K562 (cell line): ENCODE measurements at regions not wholly inside any gene's neighbourhood (a gene's known extent, or its start where the extent isn't known, plus 50 kb on each side); places are given as distances from the start of the nearest gene placed in this dataset.
A peak's percentile ranks its signal among the peaks of the same experiment; 100 is the strongest.

Experiments used
- ARNT ChIP-seq, 2 experiments: fragments of 450-650 bp; IDR thresholded peaks; 2 replicates each; pipeline ENCODE4 v1.6.1; 2016; ENCODE audit warnings: mild to moderate bottlenecking in 1 of 2
- CAMTA2 ChIP-seq: fragments of 250-450 bp; sonication (Bioruptor Pico); conservative IDR thresholded peaks from 2 replicates; pipeline ENCODE4 v1.5.1; 2022
- DPF2 ChIP-seq: fragments of 450-650 bp; IDR thresholded peaks from 2 replicates; pipeline ENCODE4 v1.6.1; 2016
- EGR1 ChIP-seq: fragments of 450-650 bp; conservative IDR thresholded peaks from 2 replicates; pipeline ENCODE4 v1.6.1; 2017; ENCODE audit warnings: mild to moderate bottlenecking
- MAFG ChIP-seq: fragments of 450-650 bp; conservative IDR thresholded peaks from 2 replicates; pipeline ENCODE4 v1.6.1; 2016; ENCODE audit warnings: missing genetic modification characterization, missing compliant biosample characterization
- MTA1 ChIP-seq: fragments of 450-650 bp; IDR thresholded peaks from 2 replicates; pipeline ENCODE4 v1.6.1; 2017; ENCODE audit warnings: borderline replicate concordance
- RAD51 ChIP-seq: fragments of 450-650 bp; IDR thresholded peaks from 2 replicates; pipeline ENCODE4 v1.7.1; 2016; ENCODE audit warnings: low read depth, mild to moderate bottlenecking, borderline replicate concordance
- THRAP3 ChIP-seq: fragments of 450-650 bp; IDR thresholded peaks from 2 replicates; pipeline ENCODE4 v1.6.1; 2016; ENCODE audit warnings: mild to moderate bottlenecking, inconsistent platforms, borderline replicate concordance
- THRB ChIP-seq: fragments of 450-650 bp; formaldehyde crosslinking; conservative IDR thresholded peaks from 2 replicates; pipeline ENCODE4 v1.4.0; 2022; ENCODE audit warnings: mild to moderate bottlenecking, missing genetic modification characterization
- ZNF780A ChIP-seq: fragments of 250-450 bp; sonication (Bioruptor Pico); IDR thresholded peaks from 2 replicates; pipeline ENCODE4 v1.5.0; 2021; ENCODE audit warnings: mild to moderate bottlenecking
- TF ChIP-seq, protein P1 (sequence below): fragments of 450-650 bp; IDR thresholded peaks from 2 replicates; pipeline ENCODE4 v1.6.1; 2016; ENCODE audit warnings: borderline replicate concordance
- TF ChIP-seq, protein P2 (sequence below): sonication (generic); formaldehyde crosslinking; IDR thresholded peaks from 2 replicates; pipeline ENCODE4 v1.8.1; 2023; ENCODE audit warnings: mild to moderate bottlenecking, missing genetic modification reagents
- TF ChIP-seq, protein P3 (sequence below): fragments of 250-450 bp; sonication (Bioruptor Pico); IDR thresholded peaks from 2 replicates; pipeline ENCODE4 v1.8.0; 2022; ENCODE audit warnings: inconsistent platforms, mild to moderate bottlenecking, moderate library complexity, borderline replicate concordance
- TF ChIP-seq, protein P4 (sequence below): sonication (generic); formaldehyde crosslinking; IDR thresholded peaks from 2 replicates; pipeline ENCODE4 v1.8.1; 2023; ENCODE audit warnings: missing genetic modification reagents, mild to moderate bottlenecking, borderline replicate concordance
- TF ChIP-seq, protein P5 (sequence below): fragments of 200-800 bp; sonication (Bioruptor generic); IDR thresholded peaks from 2 replicates; pipeline ENCODE4 v1.6.1; 2017; ENCODE audit warnings: missing genetic modification characterization, missing compliant biosample characterization

DNA sequence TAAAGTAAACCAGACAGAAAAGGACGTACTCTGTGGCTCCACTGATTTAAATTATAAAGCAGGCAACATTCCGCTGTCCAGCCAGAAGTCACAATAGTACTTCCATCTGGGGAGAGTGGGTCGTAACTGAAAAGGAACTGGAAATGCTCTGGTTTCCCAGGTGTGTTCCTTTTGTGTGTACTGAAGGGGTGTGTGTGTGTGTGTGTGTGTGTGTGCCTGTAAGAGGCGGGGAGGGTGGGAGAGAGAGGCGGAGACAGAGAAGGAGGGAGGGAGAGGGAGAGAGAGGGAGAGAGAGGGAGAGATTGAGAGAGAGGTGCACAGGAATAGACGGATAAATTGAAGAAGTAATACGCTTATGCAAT, 178.4 kb upstream of the ZNF184 start (continued):
- TF ChIP-seq, protein P1, sequence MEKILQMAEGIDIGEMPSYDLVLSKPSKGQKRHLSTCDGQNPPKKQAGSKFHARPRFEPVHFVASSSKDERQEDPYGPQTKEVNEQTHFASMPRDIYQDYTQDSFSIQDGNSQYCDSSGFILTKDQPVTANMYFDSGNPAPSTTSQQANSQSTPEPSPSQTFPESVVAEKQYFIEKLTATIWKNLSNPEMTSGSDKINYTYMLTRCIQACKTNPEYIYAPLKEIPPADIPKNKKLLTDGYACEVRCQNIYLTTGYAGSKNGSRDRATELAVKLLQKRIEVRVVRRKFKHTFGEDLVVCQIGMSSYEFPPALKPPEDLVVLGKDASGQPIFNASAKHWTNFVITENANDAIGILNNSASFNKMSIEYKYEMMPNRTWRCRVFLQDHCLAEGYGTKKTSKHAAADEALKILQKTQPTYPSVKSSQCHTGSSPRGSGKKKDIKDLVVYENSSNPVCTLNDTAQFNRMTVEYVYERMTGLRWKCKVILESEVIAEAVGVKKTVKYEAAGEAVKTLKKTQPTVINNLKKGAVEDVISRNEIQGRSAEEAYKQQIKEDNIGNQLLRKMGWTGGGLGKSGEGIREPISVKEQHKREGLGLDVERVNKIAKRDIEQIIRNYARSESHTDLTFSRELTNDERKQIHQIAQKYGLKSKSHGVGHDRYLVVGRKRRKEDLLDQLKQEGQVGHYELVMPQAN, result peak; percentile 62; the same call in 1 of the 2 replicates
- TF ChIP-seq DPF2 (peak; percentile 62), CAMTA2 (CRISPR knock-in tag) (no peak), ZNF780A (CRISPR knock-in tag) (no peak), EGR1 (no peak), MTA1 (peak; percentile 84), ARNT (IDR thresholded peaks at IDR 0.05) (peak; percentile 74 to 80), RAD51 (0 out of 2 replicates have a peak, but pooled peaks have one; percentile 8), THRB (CRISPR knock-in tag) (peak; percentile 90), THRAP3 (peak; percentile 68; the same call in 1 of the 2 replicates), MAFG (tag) (no peak)
- TF ChIP-seq, protein P2, sequence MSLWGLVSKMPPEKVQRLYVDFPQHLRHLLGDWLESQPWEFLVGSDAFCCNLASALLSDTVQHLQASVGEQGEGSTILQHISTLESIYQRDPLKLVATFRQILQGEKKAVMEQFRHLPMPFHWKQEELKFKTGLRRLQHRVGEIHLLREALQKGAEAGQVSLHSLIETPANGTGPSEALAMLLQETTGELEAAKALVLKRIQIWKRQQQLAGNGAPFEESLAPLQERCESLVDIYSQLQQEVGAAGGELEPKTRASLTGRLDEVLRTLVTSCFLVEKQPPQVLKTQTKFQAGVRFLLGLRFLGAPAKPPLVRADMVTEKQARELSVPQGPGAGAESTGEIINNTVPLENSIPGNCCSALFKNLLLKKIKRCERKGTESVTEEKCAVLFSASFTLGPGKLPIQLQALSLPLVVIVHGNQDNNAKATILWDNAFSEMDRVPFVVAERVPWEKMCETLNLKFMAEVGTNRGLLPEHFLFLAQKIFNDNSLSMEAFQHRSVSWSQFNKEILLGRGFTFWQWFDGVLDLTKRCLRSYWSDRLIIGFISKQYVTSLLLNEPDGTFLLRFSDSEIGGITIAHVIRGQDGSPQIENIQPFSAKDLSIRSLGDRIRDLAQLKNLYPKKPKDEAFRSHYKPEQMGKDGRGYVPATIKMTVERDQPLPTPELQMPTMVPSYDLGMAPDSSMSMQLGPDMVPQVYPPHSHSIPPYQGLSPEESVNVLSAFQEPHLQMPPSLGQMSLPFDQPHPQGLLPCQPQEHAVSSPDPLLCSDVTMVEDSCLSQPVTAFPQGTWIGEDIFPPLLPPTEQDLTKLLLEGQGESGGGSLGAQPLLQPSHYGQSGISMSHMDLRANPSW, result no peak
- TF ChIP-seq, protein P3, sequence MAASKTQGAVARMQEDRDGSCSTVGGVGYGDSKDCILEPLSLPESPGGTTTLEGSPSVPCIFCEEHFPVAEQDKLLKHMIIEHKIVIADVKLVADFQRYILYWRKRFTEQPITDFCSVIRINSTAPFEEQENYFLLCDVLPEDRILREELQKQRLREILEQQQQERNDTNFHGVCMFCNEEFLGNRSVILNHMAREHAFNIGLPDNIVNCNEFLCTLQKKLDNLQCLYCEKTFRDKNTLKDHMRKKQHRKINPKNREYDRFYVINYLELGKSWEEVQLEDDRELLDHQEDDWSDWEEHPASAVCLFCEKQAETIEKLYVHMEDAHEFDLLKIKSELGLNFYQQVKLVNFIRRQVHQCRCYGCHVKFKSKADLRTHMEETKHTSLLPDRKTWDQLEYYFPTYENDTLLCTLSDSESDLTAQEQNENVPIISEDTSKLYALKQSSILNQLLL (CRISPR knock-in tag), result no peak
- TF ChIP-seq, protein P4, sequence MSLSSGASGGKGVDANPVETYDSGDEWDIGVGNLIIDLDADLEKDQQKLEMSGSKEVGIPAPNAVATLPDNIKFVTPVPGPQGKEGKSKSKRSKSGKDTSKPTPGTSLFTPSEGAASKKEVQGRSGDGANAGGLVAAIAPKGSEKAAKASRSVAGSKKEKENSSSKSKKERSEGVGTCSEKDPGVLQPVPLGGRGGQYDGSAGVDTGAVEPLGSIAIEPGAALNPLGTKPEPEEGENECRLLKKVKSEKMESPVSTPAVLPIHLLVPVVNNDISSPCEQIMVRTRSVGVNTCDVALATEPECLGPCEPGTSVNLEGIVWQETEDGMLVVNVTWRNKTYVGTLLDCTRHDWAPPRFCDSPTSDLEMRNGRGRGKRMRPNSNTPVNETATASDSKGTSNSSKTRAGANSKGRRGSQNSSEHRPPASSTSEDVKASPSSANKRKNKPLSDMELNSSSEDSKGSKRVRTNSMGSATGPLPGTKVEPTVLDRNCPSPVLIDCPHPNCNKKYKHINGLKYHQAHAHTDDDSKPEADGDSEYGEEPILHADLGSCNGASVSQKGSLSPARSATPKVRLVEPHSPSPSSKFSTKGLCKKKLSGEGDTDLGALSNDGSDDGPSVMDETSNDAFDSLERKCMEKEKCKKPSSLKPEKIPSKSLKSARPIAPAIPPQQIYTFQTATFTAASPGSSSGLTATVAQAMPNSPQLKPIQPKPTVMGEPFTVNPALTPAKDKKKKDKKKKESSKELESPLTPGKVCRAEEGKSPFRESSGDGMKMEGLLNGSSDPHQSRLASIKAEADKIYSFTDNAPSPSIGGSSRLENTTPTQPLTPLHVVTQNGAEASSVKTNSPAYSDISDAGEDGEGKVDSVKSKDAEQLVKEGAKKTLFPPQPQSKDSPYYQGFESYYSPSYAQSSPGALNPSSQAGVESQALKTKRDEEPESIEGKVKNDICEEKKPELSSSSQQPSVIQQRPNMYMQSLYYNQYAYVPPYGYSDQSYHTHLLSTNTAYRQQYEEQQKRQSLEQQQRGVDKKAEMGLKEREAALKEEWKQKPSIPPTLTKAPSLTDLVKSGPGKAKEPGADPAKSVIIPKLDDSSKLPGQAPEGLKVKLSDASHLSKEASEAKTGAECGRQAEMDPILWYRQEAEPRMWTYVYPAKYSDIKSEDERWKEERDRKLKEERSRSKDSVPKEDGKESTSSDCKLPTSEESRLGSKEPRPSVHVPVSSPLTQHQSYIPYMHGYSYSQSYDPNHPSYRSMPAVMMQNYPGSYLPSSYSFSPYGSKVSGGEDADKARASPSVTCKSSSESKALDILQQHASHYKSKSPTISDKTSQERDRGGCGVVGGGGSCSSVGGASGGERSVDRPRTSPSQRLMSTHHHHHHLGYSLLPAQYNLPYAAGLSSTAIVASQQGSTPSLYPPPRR, result no peak
- TF ChIP-seq, protein P5, sequence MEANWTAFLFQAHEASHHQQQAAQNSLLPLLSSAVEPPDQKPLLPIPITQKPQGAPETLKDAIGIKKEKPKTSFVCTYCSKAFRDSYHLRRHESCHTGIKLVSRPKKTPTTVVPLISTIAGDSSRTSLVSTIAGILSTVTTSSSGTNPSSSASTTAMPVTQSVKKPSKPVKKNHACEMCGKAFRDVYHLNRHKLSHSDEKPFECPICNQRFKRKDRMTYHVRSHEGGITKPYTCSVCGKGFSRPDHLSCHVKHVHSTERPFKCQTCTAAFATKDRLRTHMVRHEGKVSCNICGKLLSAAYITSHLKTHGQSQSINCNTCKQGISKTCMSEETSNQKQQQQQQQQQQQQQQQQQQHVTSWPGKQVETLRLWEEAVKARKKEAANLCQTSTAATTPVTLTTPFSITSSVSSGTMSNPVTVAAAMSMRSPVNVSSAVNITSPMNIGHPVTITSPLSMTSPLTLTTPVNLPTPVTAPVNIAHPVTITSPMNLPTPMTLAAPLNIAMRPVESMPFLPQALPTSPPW (CRISPR knock-in tag), result peak; percentile 12; the same call in 1 of the 2 replicates
